ENCODE measurements at regions not wholly inside any gene's neighbourhood (a gene's known extent, or its start where the extent isn't known, plus 50 kb on each side); places are given as distances from the start of the nearest gene placed in this dataset.

DNA sequence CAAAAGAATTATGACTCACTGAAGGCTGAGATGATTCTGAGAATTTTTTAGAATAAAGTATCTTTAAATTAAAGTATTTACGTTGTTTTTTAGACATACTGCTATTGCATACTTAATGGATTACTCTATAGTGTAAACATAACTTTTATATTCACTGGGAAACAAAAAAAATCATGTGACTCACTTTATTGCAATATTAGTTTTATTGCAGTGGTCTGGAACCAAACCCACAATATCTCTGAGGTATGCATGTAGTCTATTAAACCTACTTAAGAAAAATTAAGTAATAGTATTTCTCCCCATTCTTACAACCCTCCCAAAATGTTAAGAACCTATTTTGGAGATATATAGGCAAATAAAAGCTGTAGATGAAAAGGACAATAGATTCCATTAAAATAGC lies 142.9 kb upstream of the ZNF521 start:
- no peak for TF ChIP-seq POLR2AphosphoS5 (IDR thresholded peaks at IDR 0.05; ENCODE audit: borderline replicate concordance, low read depth, low read length)
- TF ChIP-seq EZH2 (IDR thresholded peaks at IDR 0.05), result no peak

Data from SK-N-MC (cell line).